Panc1 (cell line): ENCODE measurements at regions not wholly inside any gene's neighbourhood (a gene's known extent, or its start where the extent isn't known, plus 50 kb on each side); places are given as distances from the start of the nearest gene placed in this dataset.

ENCODE experiments used
- CTCF ChIP-seq: fragments of 450-650 bp; IDR thresholded peaks from 2 replicates; pipeline ENCODE4 v1.5.1; 2017; ENCODE audit warnings: mild to moderate bottlenecking
- POLR2AphosphoS5 ChIP-seq: IDR thresholded peaks from 2 replicates; pipeline ENCODE4 v1.6.1; 2012; ENCODE audit warnings: mild to moderate bottlenecking, low read depth, low read length, moderate library complexity
- REST ChIP-seq, 2 experiments: IDR thresholded peaks; 2 replicates each; pipeline ENCODE4 v1.6.1; 2011 to 2012; ENCODE audit warnings: low read depth in 2 of 2, control low read depth in 1 of 2, low read length in 1 of 2, mild to moderate bottlenecking in 1 of 2, moderate library complexity in 1 of 2; ENCODE audit not compliant: insufficient read depth in 1 of 2
- SIN3A ChIP-seq: IDR thresholded peaks from 2 replicates; pipeline ENCODE4 v1.6.1; 2012; ENCODE audit warnings: low read depth, mild to moderate bottlenecking, low read length, moderate library complexity, borderline replicate concordance; ENCODE audit not compliant: insufficient read depth
- TCF7L2 ChIP-seq: IDR thresholded peaks from 2 replicates; pipeline ENCODE4 v1.6.1; 2011; ENCODE audit warnings: mild to moderate bottlenecking, low read depth, low read length, inconsistent platforms

GRCh38 chr3:69509288-69509687 is 123.4 kb upstream of the FRMD4B start:
- TF ChIP-seq CTCF (no peak), TCF7L2 (no peak), POLR2AphosphoS5 (no peak), SIN3A (no peak), REST (IDR thresholded peaks at IDR 0.05; ENCODE audit: insufficient read depth in 1 of 2, low read depth in 2 of 2, low read length in 1 of 2) (no peak)
